Neural cell (in vitro differentiated cells): ENCODE measurements at regions not wholly inside any gene's neighbourhood (a gene's known extent, or its start where the extent isn't known, plus 50 kb on each side); places are given as distances from the start of the nearest gene placed in this dataset.

Source experiments
- H2AFZ ChIP-seq: fragments of 200-600, 300-800 bp; sonication (generic), shearing (Covaris generic); 2 replicates; pipeline ENCODE4 v1.6.0; 2014; ENCODE audit warnings: low read depth, mild to moderate bottlenecking, antibody characterized with exemption, low read length, moderate library complexity
- H3F3A ChIP-seq: fragments of 200-600 bp; shearing (Covaris generic); 2 replicates; pipeline ENCODE4 v1.6.1; 2016; ENCODE audit warnings: mild to moderate bottlenecking, moderate library complexity, mixed read lengths, antibody characterized with exemption, low read length; ENCODE audit not compliant: insufficient read depth, poor library complexity, severe bottlenecking
- H3K27ac ChIP-seq: fragments of 200-600, 300-800 bp; sonication (generic), shearing (Covaris generic); 2 replicates; pipeline ENCODE4 v1.5.1; 2014; ENCODE audit warnings: mild to moderate bottlenecking, low read length, moderate library complexity
- H3K27me3 ChIP-seq: fragments of 300-800, 200-600 bp; sonication (generic), shearing (Covaris generic); 2 replicates; pipeline ENCODE4 v1.6.0; 2014; ENCODE audit warnings: mild to moderate bottlenecking, low read depth, low read length, moderate library complexity; ENCODE audit not compliant: insufficient read depth
- H3K36me3 ChIP-seq: fragments of 300-800, 200-600 bp; sonication (generic), shearing (Covaris generic); 2 replicates; pipeline ENCODE4 v1.5.1; 2014; ENCODE audit warnings: mild to moderate bottlenecking, antibody characterized with exemption, low read length, moderate library complexity; ENCODE audit not compliant: insufficient read depth
- H3K4me2 ChIP-seq: fragments of 300-800, 200-600 bp; sonication (generic), shearing (Covaris generic); 2 replicates; pipeline ENCODE4 v1.6.0; 2014; ENCODE audit warnings: mild to moderate bottlenecking, low read length
- H3K4me3 ChIP-seq: fragments of 300-800, 200-600 bp; sonication (generic), shearing (Covaris generic); 2 replicates; pipeline ENCODE4 v1.5.1; 2014; ENCODE audit warnings: mild to moderate bottlenecking, low read length, moderate library complexity
- H3K79me2 ChIP-seq: fragments of 200-600 bp; shearing (Covaris generic); replicated peaks from 2 replicates; pipeline ENCODE4 v1.6.0; 2014; ENCODE audit warnings: mild to moderate bottlenecking, low read length, moderate library complexity; ENCODE audit not compliant: insufficient read depth
- H3K9ac ChIP-seq: fragments of 300-800, 200-600 bp; sonication (generic), shearing (Covaris generic); 2 replicates; pipeline ENCODE4 v1.6.1; 2016; ENCODE audit warnings: mild to moderate bottlenecking, low read length, mixed read lengths
- H3K9me2 ChIP-seq: fragments of 200-600 bp; shearing (Covaris generic); 2 replicates; pipeline ENCODE4 v1.6.1; 2016; ENCODE audit warnings: mild to moderate bottlenecking, low read length, mixed read lengths; ENCODE audit not compliant: insufficient read depth
- H3K9me3 ChIP-seq: fragments of 200-600, 300-800 bp; sonication (generic), shearing (Covaris generic); 2 replicates; pipeline ENCODE4 v1.6.1; 2016; ENCODE audit warnings: mild to moderate bottlenecking, mixed run types, low read length, moderate library complexity, mixed read lengths
- H4K20me1 ChIP-seq: fragments of 200-600 bp; shearing (Covaris generic); 2 replicates; pipeline ENCODE4 v1.6.1; 2016; ENCODE audit warnings: mild to moderate bottlenecking, mixed run types; ENCODE audit not compliant: insufficient read depth
- CTCF ChIP-seq: fragments of 450-650 bp; IDR thresholded peaks from 2 replicates; pipeline ENCODE4 v1.5.1; 2014; ENCODE audit warnings: antibody characterized with exemption, mild to moderate bottlenecking, moderate library complexity; ENCODE audit not compliant: poor library complexity, severe bottlenecking
- EP300 ChIP-seq: fragments of 450-650 bp; conservative IDR thresholded peaks from 2 replicates; pipeline ENCODE4 v1.6.1; 2014; ENCODE audit warnings: antibody characterized with exemption, mild to moderate bottlenecking, moderate library complexity; ENCODE audit not compliant: poor library complexity, severe bottlenecking
- EZH2 ChIP-seq: fragments of 200-600, 300-800 bp; shearing (Covaris generic), sonication (generic); IDR thresholded peaks from 2 replicates; pipeline ENCODE4 v1.6.1; 2014; ENCODE audit warnings: antibody characterized with exemption, low read length, borderline replicate concordance, mild to moderate bottlenecking; ENCODE audit not compliant: insufficient read depth, poor library complexity, severe bottlenecking
- MXI1 ChIP-seq: fragments of 450-650 bp; conservative IDR thresholded peaks from 2 replicates; pipeline ENCODE4 v1.6.1; 2014; ENCODE audit warnings: antibody characterized with exemption, mild to moderate bottlenecking; ENCODE audit not compliant: poor library complexity, severe bottlenecking
- POLR2AphosphoS5 ChIP-seq: IDR thresholded peaks from 2 replicates; pipeline ENCODE4 v1.6.1; 2012
- RAD21 ChIP-seq: fragments of 450-650 bp; conservative IDR thresholded peaks from 2 replicates; pipeline ENCODE4 v1.6.1; 2014; ENCODE audit warnings: antibody characterized with exemption, mild to moderate bottlenecking, moderate library complexity
- REST ChIP-seq: IDR thresholded peaks from 2 replicates; pipeline ENCODE4 v1.6.1; 2012; ENCODE audit warnings: borderline replicate concordance
- SMC3 ChIP-seq: fragments of 450-650 bp; conservative IDR thresholded peaks from 2 replicates; pipeline ENCODE4 v1.6.1; 2014; ENCODE audit warnings: antibody characterized with exemption, mild to moderate bottlenecking, moderate library complexity; ENCODE audit not compliant: poor library complexity
- TAF1 ChIP-seq: IDR thresholded peaks from 2 replicates; pipeline ENCODE4 v1.6.1; 2012; ENCODE audit warnings: low read depth

GRCh38 chr4:41423117-41423516, 114.8 kb upstream of the LIMCH1 start:
- H4K20me1 ChIP-seq: no peaks in the 10 kb centered on the region
- H3K27me3 ChIP-seq: no peaks in the 10 kb centered on the region
- no peak overlapping the region for H2AFZ ChIP-seq
- TF ChIP-seq CTCF: no peak
- no peak for TF ChIP-seq REST
- no peak for TF ChIP-seq MXI1
- TF ChIP-seq SMC3: no peak
- TF ChIP-seq POLR2AphosphoS5: no peak
- no peak for TF ChIP-seq TAF1
- TF ChIP-seq EZH2: no peak
- TF ChIP-seq RAD21: no peak
- no peak for TF ChIP-seq EP300
- H3K27ac ChIP-seq: no peak overlapping the region
- H3K4me2 ChIP-seq: no peak overlapping the region
- no peak overlapping the region for H3K9ac ChIP-seq
- no peaks in the 10 kb centered on the region for H3K79me2 ChIP-seq
- H3K36me3 ChIP-seq: no peaks in the 10 kb centered on the region
- no peaks in the 10 kb centered on the region for H3K9me2 ChIP-seq
- H3K4me3 ChIP-seq: no peak overlapping the region
- H3F3A ChIP-seq: no peaks in the 10 kb centered on the region
- no peaks in the 10 kb centered on the region for H3K9me3 ChIP-seq

- Histone ChIP-seq H3K9me2 (no peaks in the 10 kb centered on the region), H3K27ac (no peak overlapping the region), H2AFZ (no peak overlapping the region), H3K79me2 (no peaks in the 10 kb centered on the region), H3K9me3 (no peaks in the 10 kb centered on the region), H3K36me3 (no peaks in the 10 kb centered on the region), H3K4me2 (no peak overlapping the region), H3F3A (no peaks in the 10 kb centered on the region), H3K9ac (no peak overlapping the region), H3K27me3 (no peaks in the 10 kb centered on the region), H3K4me3 (no peak overlapping the region), H4K20me1 (no peaks in the 10 kb centered on the region)
- no peak for TF ChIP-seq EZH2
- no peak for TF ChIP-seq CTCF
- no peak for TF ChIP-seq SMC3
- TF ChIP-seq RAD21: no peak
- TF ChIP-seq MXI1: no peak
- no peak for TF ChIP-seq EP300
- TF ChIP-seq POLR2AphosphoS5: no peak
- no peak for TF ChIP-seq TAF1
- no peak for TF ChIP-seq REST
Observed at GRCh38 chr4:41424522-41424921, 113.4 kb upstream of the LIMCH1 start.
